ENCODE measurements at regions not wholly inside any gene's neighbourhood (a gene's known extent, or its start where the extent isn't known, plus 50 kb on each side); places are given as distances from the start of the nearest gene placed in this dataset.
A peak's percentile ranks its signal among the peaks of the same experiment; 100 is the strongest.

GRCh38 chr11:107123022-107123421 is 104.7 kb upstream of the GUCY1A2 start:
- Histone ChIP-seq H3K9me2 (ENCODE audit: insufficient read depth) (no peaks in the 10 kb centered on the region), H3K27ac (ENCODE audit: low read depth, low read length) (no peak overlapping the region), H2AFZ (ENCODE audit: low read depth, low read length, poor library complexity, severe bottlenecking) (no peak overlapping the region), H3K27me3 (ENCODE audit: insufficient read depth, low read length) (no peaks in the 10 kb centered on the region), H3K9me3 (ENCODE audit: control insufficient read depth in 1 of 2, insufficient read depth in 1 of 2, low read depth in 1 of 2, low read length in 2 of 2) (no peaks in the 10 kb centered on the region), H3K79me2 (ENCODE audit: insufficient read depth, low read length) (no peaks in the 10 kb centered on the region), H3K9ac (ENCODE audit: low read length) (no peak overlapping the region), H3K4me3 (replicated peaks in 1 of 2; ENCODE audit: low read depth in 1 of 2, low read length in 2 of 2) (no peak overlapping the region), H3K4me1 (ENCODE audit: control insufficient read depth in 1 of 2, insufficient read depth in 2 of 2, low read length in 2 of 2) (no peaks in the 10 kb centered on the region), H4K20me1 (ENCODE audit: insufficient read depth) (no peaks in the 10 kb centered on the region), H3K36me3 (ENCODE audit: control insufficient read depth in 1 of 2, insufficient read depth in 2 of 2, low read length in 2 of 2) (no peaks in the 10 kb centered on the region), H3K4me2 (ENCODE audit: low read length) (no peak overlapping the region)
- no peak for TF ChIP-seq ATF3 (IDR thresholded peaks at IDR 0.05)
- peak in 1 of 3 experiments; percentile 16; a peak in 1 of 6 replicates for TF ChIP-seq CTCF (IDR thresholded peaks at IDR 0.05 in 2 of 3, conservative IDR thresholded peaks at IDR 0.05 in 1 of 3; ENCODE audit: borderline replicate concordance in 1 of 3, insufficient read depth in 1 of 3, low read depth in 2 of 3, low read length in 2 of 3)
- TF ChIP-seq RAD21 (IDR thresholded peaks at IDR 0.05; ENCODE audit: low read depth) = peak; percentile 14; the same call in 1 of the 2 replicates
- RAD21 ChIA-PET (ENCODE audit: low non-redundant PET in 1 of 2, low total read pairs in 2 of 2, uncharacterized antibody in 2 of 2, unreplicated experiment in 2 of 2) = no interaction called here
- CTCF ChIA-PET = no interaction called here
- ATAC-seq (no peak), DNase-seq (ENCODE audit: low read depth, low spot score) (no peak)
- POLR2A ChIA-PET = no interaction called here
- intact Hi-C loops (cut with micrococcal nuclease) = no loop called here
- BruUV-seq (replicated peaks) = no TSS peak

GRCh38 chr11:107118025-107118720 is 99.9 kb upstream of the GUCY1A2 start:
- Histone ChIP-seq H3K9me3 (ENCODE audit: control insufficient read depth in 1 of 2, insufficient read depth in 1 of 2, low read depth in 1 of 2, low read length in 2 of 2) (no peaks in the 10 kb centered on the region), H2AFZ (ENCODE audit: low read depth, low read length, poor library complexity, severe bottlenecking) (no peak overlapping the region), H4K20me1 (ENCODE audit: insufficient read depth) (no peaks in the 10 kb centered on the region), H3K79me2 (ENCODE audit: insufficient read depth, low read length) (no peaks in the 10 kb centered on the region), H3K4me3 (replicated peaks in 1 of 2; ENCODE audit: low read depth in 1 of 2, low read length in 2 of 2) (no peak overlapping the region), H3K4me1 (ENCODE audit: control insufficient read depth in 1 of 2, insufficient read depth in 2 of 2, low read length in 2 of 2) (no peaks in the 10 kb centered on the region), H3K4me2 (ENCODE audit: low read length) (no peak overlapping the region), H3K27me3 (ENCODE audit: insufficient read depth, low read length) (no peaks in the 10 kb centered on the region), H3K36me3 (ENCODE audit: control insufficient read depth in 1 of 2, insufficient read depth in 2 of 2, low read length in 2 of 2) (no peaks in the 10 kb centered on the region), H3K9ac (ENCODE audit: low read length) (no peak overlapping the region), H3K27ac (ENCODE audit: low read depth, low read length) (no peak overlapping the region), H3K9me2 (ENCODE audit: insufficient read depth) (no peaks in the 10 kb centered on the region)
- BruUV-seq (replicated peaks) = no TSS peak
- RAD21 ChIA-PET (ENCODE audit: low non-redundant PET in 1 of 2, low total read pairs in 2 of 2, uncharacterized antibody in 2 of 2, unreplicated experiment in 2 of 2) = no interaction called here
- no peak for ATAC-seq
- no peak for DNase-seq (ENCODE audit: low read depth, low spot score)
- CTCF ChIA-PET = no interaction called here
- intact Hi-C loops (cut with micrococcal nuclease) = no loop called here
- no peak for TF ChIP-seq EZH2 (IDR thresholded peaks at IDR 0.05)
- TF ChIP-seq CEBPB (IDR thresholded peaks at IDR 0.05; ENCODE audit: low read depth) = no peak
- no peak for TF ChIP-seq EZH2phosphoT487 (IDR thresholded peaks at IDR 0.05; ENCODE audit: borderline replicate concordance)
- TF ChIP-seq TCF7L2 (IDR thresholded peaks at IDR 0.05; ENCODE audit: borderline replicate concordance, extremely low read depth, insufficient read depth, insufficient read length) = no peak
- POLR2A ChIA-PET = no interaction called here
